HG03064 (cell line): ENCODE measurements at regions not wholly inside any gene's neighbourhood (a gene's known extent, or its start where the extent isn't known, plus 50 kb on each side); places are given as distances from the start of the nearest gene placed in this dataset.

Experiments
- ATAC-seq: cut with Tn5 transposase; IDR thresholded peaks from one replicate; pipeline ENCODE4 v1.9.1; 2021; ENCODE audit warnings: low read depth; ENCODE audit not compliant: unreplicated experiment

DNA sequence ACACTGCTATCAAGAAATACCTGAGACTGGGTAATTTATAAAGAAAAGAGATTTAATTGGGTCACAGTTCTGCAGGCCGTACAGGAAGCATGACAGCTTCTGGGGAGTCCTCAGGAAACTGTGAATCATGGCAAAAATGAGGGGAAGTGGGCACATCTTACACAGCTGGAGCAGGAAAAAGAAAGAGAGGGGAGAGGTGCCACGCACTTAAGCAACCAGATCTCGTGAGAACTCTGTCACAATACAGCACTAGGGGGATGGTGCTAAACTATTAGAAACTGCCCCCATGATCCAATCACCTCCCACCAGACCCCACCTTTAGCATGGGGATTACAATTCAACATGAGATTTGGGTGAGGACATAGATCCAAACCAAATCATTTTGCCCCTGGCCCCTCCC is 105.5 kb upstream of the CPLX2 start:
- ATAC-seq: no peak

DNA sequence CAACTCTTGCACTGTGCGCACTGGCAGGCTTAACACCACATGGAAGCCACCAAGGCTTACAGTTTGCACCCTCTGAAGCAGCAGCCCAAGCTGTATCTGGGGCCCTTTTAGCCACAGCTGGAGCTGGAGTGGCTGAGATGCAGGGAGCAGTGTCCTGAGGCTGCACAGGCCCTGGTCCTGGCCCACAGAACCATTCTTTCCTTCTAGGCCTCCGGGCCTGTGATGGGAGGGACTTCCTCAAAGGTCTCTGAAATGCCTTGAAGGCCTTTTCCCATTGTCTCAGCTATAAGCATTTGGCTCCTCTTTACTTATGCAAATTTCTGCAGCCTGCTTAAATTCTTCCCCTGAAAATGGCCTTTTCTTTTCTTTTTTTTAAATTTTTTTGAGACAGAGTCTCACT is 104.4 kb upstream of the CPLX2 start:
- no peak for ATAC-seq

DNA sequence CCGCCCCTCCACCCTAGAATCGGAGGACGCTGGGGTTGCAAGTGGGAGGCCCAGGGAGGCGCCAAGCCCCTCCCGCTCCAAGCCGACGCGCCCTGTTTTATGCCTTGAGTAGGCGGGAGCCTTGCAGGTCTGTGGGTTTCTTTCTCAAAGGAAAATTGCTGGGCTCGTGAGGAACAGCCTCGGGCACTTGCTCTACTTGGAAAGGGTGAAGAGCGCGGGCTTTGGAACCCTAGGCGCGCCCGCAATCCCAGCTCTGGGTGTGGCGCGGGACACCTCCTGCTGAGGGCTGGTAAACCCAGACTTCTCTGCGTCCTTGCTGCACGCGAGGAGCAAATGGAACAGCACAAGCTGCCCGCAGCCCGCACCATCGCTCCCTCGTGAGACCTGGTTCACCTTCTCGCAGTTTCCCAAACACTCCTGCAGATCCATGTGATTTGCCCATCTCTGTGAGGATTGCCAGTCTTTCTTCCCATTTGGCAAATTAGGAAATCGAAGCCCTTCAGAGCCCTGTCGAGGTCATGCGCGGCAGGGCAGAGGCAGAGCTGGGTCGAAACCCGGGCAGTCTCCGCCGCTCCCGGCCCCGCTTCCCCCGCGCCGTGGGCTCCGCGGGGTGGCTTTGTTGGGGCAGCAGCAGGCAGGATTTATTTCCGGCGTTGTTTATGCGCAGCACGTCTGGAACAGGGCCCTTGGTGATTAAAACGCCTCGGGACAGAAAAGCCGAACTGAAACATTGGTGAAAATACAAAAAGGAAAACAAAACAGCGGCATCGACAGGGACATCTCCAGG is 98.4 kb upstream of the CPLX2 start:
- no peak for ATAC-seq

DNA sequence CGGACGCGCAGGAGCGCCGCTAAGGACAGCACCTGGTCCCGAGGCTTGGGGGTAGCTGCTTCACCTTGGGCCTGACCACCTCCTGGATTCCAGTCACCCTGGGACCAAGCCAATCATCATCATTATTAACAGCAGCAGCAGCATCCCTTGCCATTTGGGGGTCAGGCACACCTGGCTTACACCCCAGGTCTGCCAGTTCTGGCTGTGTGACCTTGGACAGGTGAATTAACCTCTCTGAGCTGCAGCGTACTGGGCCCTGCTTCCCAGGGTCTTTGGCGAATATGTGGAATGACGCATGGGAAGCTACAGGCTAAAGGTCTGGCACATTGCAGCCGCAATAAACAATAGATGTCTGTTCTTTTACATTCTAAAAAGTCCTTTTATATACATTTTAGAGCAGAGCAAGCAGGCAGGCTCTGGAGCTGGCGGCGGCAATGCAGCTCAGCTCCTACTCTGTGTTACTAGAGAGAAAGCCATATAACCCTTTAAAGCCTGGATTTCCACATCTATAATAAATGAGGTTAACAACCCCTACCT is 97.8 kb upstream of the CPLX2 start:
- no peak for ATAC-seq

DNA sequence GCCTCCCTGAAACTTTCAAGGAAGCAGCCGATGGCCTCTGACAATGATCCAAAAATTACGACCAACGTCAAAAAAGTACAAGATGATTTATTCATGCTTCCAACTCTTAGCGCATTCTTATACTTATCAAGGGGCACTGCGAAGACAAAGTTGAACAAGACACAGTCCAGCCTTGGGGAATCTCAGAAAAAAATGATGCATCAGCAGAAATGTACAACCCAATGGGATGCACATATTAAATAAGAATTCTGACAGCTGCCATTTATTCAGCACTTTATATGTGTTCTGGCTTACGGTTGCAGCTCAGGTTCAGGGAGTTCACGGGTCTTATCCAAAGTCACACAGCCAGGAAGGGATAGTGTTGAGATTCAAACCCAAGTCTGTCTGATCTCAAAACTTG is 96.0 kb upstream of the CPLX2 start:
- ATAC-seq: no peak

DNA sequence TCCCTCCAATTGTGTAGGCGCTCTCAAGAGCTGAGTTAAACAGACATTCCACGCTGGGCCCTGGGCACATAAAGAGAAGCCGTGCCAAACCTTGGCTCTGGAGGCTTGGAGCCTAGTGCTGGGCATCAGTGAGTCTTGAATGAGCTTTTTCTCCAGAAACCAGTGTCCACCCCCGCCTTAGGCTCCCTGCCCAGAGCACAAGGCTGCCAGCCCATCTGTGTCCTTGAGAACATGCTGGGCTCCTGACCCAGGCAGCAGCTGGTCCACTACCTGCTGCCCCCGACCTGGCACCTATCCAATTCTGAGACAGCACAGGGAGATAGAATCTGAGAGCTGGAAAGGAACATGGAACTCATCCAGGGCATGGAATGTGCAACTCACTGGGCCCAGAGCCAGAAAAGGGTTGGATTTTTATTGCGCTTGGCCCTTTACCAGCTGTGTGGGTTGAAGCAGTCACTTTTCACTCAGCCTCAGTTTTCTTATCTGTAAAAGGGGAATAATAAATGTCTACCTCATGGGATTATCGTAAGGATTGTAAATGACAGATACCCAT is 92.4 kb upstream of the CPLX2 start:
- no peak for ATAC-seq

DNA sequence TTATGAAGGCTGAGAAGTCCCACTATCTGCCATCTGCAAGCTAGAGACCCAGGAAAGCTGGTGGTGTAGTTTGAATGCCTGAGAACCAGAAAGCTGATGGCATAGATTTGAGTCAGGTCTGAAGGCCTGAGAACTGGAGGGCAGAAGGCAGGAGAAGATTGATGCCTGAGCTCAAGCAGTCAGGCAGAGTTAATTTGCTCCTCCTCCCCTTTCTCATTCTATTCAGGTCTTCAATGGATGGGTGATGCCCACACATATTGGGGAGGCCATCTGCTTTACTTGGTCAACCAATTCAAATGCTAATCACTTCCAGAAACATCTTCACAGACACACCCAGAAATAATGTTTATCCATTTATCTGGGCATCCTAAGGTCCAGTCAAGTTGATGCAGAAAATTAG is 87.6 kb upstream of the CPLX2 start:
- no peak for ATAC-seq

DNA sequence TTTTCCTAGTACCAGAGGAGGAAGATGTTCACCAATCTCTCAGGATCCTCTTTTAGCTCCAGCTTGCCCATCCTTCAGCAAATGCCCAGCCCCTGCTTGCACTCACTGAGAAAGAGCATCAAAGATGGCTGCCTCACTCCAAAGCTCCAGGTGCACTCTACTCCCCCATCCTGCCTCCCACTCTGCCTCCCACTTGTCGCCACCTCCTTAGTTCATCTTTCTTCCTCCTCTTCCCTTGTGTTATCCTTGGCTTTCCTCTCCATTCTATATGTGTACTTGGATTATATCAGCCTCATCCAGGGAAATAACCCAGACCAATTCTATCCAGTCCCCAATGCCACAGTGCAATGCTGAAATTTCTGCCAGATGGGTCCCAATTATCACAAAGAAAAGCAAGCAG is 87.1 kb upstream of the CPLX2 start:
- ATAC-seq: no peak

DNA sequence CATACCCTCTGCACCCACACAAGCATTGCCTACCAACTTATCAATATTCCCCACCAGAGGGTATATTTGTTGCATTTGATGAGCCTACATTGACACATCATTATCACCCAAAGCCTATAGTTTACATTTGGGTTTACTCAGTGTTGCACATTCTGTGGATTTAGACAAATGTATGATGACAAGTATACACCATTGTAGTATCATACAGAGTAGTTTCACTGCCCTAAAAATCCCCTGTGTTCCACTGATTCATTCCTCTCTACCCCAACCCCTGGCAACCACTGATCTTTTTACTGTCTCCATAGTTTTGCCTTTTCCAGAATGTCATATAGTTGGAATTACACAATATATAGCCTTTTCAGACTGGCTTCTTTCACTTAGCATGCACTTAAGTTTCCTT is 85.7 kb upstream of the CPLX2 start:
- ATAC-seq: no peak

DNA sequence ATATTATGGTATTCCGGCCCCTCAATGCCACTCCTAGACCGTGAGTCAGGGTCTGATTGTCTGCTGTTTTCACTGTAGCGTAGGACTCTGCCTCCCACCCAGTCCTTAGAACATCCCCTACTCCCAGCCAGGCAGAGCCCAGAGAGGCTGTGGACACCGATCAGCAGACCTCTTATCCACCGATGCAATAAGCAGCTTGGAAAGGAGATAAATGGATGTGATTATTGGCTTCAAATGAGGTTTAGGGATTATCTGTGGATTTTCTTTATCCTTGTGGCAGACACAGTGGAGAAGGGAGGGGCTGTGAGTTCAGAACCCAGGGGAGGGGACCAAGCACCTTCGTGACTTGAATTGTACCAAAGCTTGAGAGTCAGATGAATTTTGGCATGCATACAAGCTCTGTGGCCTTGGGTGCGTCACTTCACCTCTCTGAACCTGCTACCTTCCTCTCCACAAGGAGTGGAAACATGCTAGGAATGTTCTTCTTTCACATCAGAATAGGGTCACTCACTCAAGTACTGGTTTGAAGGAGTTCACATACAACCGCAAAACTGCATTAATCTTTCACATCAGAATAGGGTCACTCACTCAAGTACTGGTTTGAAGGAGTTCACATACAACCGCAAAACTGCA is 83.1 kb upstream of the CPLX2 start:
- ATAC-seq: no peak

DNA sequence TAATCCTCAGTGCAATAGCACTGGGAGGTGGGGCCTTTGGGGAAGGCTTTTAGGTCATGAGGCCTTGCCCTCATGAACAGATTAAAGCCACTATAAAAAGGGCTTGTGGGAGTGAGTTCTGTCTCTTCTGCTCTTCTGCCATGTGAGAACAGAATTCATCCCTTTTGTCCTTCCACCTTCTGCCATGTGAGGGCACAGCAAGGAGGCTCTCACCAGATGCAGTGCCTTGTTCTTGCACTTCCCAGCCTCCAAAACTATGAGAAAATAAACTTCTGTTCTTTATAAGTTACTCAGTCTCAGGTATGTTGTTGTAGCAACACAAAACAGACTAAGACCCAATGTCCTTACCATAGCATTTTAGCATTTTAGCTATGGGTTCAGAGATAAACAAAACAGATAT is 81.7 kb upstream of the CPLX2 start:
- ATAC-seq: no peak

DNA sequence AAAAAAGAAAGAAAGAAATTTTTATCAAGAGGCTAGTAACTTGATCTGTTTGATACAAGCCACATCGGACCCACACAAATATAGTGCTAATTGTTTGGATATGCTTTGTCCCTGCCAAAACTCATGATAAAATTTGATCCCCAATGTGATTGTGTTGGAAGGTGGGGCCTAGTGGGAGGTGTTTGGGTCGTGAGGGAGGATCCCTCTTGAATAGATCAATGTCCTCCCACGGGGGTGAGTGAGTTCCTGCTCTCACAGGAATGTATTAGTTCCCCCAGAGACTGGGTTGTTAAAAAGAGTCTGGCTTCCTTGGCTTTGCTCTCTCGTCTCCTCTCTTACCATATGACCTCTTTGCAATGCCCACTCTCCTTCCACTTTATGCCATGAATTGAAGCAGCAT is 80.6 kb upstream of the CPLX2 start:
- ATAC-seq: no peak

DNA sequence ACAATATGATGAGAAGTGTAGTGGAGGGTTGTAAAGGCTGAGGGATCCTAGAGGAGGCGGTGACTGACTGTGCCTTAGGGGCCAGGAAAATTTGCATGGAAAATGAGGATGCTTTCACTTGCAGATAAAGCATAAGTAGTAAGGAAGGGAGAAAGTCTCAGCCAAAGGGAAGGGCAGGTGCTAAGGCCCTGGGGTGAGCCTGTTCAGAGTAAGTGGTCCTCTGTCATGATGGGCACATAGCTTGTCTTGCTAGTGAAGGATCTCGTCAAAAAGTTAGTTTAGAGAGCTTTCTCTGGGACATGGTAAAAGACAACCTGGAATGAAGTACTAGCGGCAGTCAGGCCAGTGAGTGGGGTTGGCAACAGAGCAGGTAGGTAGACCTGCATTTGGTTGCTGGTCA is 75.4 kb upstream of the CPLX2 start:
- ATAC-seq: no peak

DNA sequence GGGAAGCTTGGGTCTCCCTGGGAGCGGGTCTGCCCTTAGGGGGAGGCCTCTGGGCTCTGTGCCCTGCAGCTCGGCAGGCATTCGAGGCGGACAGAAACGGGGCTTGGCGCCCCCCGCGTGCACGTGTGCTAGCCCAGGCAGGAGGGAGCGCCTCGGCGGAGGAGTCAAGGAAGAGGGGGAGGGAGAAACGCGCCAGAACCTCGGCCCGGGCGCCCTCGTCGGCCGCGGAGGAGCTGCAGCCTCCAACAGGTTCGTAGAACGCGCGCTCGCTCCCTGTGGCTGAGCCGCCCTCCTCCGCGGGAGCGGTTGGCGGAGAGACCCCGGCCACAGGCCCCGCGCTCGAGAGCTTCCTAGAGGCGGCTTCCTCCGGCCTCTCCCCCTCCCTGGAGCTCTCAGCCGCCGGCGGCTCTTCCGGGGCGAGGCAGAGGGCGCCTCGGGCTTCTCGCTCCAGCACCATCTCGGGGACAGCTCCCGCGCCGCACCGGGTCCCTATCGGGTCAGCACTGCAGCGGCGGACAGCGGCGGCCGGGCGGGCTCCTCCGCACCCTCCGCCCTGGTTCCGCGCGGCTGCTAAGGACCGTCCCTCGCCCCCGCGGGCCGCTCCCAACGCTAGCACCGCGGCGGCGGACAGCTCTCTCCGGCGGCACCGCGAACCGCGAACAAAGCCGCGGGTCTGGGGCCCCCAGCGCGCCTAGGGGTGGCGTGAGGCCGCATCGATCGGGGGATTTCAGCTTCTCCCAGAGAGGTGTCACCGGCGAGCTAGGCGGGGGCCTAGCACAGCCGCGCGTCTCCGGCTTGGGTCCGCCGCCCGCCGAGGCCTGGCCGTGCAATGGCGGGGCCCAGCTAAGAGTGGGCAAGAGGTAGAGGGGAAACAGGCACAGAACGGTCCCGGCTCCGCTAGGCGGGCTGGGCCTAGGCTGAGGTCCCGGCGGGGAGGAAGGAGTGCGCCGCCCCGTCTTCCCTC is 74.6 kb upstream of the CPLX2 start:
- ATAC-seq: peak; percentile 85

DNA sequence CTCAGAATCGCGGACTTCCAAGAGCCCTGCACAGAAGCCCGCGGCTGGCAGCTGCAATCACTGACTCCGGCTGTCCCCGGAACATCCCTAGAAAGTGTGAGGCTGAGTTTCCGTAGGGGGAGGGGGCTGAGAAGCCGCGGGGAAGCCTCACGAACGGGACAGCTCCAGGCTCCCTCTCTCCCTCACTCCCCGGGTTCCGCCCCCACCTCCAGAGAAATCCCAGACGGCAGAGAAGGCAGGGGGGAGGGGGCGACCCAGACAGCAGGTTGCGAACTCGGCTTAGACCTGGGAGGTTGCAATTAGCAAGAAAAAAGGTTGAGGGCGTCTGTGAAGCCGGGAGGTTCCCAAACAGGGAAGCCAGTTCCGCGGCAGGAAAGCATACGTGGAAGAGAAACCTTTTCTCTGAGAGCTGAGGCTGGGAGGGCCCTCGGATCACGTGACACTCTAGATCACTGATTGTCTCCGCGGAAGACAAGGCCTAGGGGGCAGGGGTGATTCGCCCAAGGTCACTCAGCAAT is 73.8 kb upstream of the CPLX2 start:
- ATAC-seq: no peak

DNA sequence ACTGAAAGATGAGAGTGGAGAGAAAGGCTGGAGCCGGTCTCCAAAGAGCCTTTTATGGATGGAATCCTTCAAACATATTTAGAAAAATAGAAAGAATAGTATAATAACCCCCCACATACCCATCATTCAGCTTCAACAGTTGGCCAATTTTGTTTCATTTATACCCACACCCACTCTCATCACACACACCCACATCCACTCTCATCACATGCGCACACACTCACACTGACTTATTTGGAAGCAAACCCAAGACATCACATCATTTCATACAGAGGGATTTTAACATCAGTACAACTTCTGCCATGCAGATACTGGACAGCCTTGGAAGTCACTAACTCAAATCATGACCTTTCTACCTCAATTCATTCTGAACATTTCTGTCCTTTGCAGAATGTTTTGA is 72.8 kb upstream of the CPLX2 start:
- no peak for ATAC-seq

DNA sequence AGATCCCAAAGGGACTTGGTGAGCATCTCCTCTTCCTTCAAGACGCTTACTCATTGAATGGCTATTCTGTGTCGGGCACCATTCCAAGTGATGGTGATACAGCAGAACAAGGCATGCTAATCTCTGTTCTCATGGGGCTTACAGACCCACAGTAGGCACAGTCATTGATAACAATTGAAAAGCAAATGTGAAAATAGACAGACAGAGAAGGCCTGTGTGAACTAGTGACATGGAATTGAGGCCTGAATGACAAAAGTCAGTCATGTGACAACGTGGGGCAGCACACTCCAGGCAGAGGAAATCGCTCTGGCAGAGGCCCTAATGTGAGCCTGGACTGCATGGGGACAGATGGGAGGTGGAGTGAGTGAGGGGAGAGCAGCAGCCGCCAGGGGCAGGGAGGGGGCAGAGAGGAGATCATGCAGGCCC is 70.7 kb upstream of the CPLX2 start:
- ATAC-seq: no peak

DNA sequence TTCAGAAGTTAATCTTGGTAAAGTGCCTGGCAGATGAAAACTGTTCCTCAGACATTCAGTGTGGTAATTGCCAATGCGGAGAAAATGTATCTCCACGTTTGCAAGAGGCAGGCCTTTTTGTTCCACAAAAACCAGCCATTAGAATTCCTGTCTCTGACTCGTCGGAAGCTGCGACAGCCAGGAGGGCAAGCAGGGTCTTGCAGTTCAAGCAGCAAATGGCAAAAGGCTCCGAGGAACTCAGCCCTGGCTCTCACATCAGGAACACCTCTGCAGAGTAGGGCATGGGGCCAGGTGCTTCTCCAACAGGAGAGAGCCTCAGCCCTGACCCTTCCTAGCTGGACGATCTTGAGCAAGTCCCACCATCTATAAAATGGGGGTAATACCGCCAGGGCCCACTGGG is 69.0 kb upstream of the CPLX2 start:
- no peak for ATAC-seq

DNA sequence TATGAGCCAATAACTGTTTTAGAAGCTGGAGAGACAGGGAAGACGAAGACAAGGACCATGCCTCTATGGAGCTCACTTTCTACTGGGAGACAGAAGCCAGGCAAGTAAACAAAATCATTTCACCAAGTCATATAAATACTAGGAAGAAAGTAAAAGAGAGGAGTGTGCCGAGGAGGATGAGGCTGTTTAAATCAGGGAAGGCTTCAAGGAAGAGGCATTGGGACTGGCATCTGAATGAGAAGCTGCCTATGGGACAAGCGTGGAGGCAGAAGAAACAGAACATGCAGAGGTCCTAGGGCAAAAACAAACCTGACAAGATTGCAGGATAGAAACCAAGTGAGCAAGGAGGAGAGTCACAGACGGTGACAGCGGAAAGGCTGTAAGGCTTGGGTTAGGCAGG is 68.1 kb upstream of the CPLX2 start:
- ATAC-seq: no peak

DNA sequence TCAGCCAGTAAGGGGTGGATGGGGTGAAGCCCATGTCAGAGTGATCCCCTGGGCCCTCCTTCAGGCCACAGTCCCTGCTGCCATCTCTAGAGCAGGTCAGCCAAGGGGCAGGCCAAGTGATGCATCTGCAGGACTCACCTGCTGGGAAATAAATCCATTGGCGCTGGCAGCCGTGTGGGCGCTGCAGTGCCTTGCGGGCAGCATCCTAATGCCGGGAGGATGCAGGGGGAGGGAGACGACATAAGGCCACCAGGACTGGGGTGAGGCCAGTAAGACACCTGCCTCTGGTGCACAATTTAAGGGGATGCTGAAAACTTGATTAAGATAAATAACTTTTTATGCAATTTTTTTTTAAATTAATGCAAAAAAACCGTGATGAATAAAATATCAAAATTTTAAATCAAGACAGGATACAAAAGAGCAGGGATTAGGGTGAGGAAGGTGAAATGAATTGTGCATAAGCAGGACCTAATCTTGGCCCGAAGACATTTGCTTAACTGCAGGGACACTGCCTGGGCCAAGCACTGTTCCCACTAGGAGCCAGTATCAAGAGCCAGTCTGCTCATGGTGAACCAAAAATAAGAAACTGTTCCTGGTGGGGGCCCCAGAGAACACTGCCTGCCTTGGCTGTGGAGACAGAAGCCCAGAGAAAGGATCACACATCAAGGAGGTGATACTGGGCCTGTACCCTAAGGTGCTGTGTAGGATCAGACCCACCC is 67.5 kb upstream of the CPLX2 start:
- ATAC-seq: no peak
